Adrenal gland (tissue), 9 donors: ENCODE measurements at regions not wholly inside any gene's neighbourhood (a gene's known extent, or its start where the extent isn't known, plus 50 kb on each side); places are given as distances from the start of the nearest gene placed in this dataset.

ENCODE experiments used
- DNase-seq, 7 donors: peaks; one replicate each; pipeline ENCODE4 v3.0.0-alpha.2; 2019 to 2020
- H3K27ac ChIP-seq, 5 donors: fragments of 200-600 bp; sonication (generic) in 4 of 5; 1 replicate in 3 of 5; 2 replicates in 2 of 5; pipeline versions ENCODE4 v1.5.1 to v1.8.0; 2016 to 2020; ENCODE audit warnings: mild to moderate bottlenecking in 1 of 5
- H3K27me3 ChIP-seq: fragments of 200-600 bp; 2 replicates; pipeline ENCODE4 v1.8.0; 2021
- H3K36me3 ChIP-seq, 2 donors: fragments of 200-600 bp; replicated peaks in 1 of 2; 1 replicate in 1 of 2; 2 replicates in 1 of 2; pipeline versions ENCODE4 v1.5.1 to v1.8.0; 2018 to 2022
- H3K4me1 ChIP-seq, 2 donors: fragments of 200-600 bp; replicated peaks in 1 of 2; 1 replicate in 1 of 2; 2 replicates in 1 of 2; pipeline versions ENCODE4 v1.5.1 to v1.8.0; 2018 to 2021
- H3K4me3 ChIP-seq, 4 donors: fragments of 200-600 bp; sonication (generic) in 3 of 4; one replicate each; pipeline ENCODE4 v1.5.1; 2016 to 2018
- H3K9me3 ChIP-seq, 3 donors: fragments of 200-600 bp; sonication (generic) in 1 of 3; replicated peaks in 1 of 3; 1 replicate in 2 of 3; 2 replicates in 1 of 3; pipeline versions ENCODE4 v1.5.1 to v1.8.0; 2016 to 2021
- POLR2A ChIP-seq, 2 donors: fragments of 450-650 bp; IDR thresholded peaks; one replicate each; pipeline ENCODE4 v1.6.1; 2017; ENCODE audit warnings: antibody characterized with exemption in 2 of 2, mild to moderate bottlenecking in 2 of 2, moderate library complexity in 1 of 2
- WGBS, 4 donors: extraction: QIAGEN DNeasy Blood & Tissue Kit in 2 of 4; methylation state at CpG; one replicate each; pipeline versions ENCODE4 v1.1.5 to v1.1.7; 2013 to 2017; 5-methylcytosine and 5-hydroxymethylcytosine counted together
- intact Hi-C, 2 donors: fragments of 100-400 bp; cut with DNase I; formaldehyde crosslinking; loops; one replicate each; pipeline versions ENCODE4 v1.14.1 to v1.15.0; 2022 to 2023
- TF ChIP-seq, protein P1 (sequence below), 6 experiments: fragments of 450-650 bp in 4 of 6; fragments of 200-600 bp in 2 of 6; sonication (generic) in 1 of 6; IDR thresholded peaks; 1 replicate in 5 of 6; 2 replicates in 1 of 6; pipeline versions ENCODE4 v1.5.1 to v1.8.0; 2016 to 2021; ENCODE audit warnings: antibody characterized with exemption in 6 of 6, mild to moderate bottlenecking in 2 of 6, moderate library complexity in 1 of 6
- donor health status: healthy with polysubstance abuse.
- donor health status: Bipolar disorder and iron deficiency.
- donor health status: DM: yes; HTN: yes; CAD: no.
- donor health status: DM: no; HTN: no; CAD: no.
- donor health status: DM: no; HTN: no; CAD: no.

DNA sequence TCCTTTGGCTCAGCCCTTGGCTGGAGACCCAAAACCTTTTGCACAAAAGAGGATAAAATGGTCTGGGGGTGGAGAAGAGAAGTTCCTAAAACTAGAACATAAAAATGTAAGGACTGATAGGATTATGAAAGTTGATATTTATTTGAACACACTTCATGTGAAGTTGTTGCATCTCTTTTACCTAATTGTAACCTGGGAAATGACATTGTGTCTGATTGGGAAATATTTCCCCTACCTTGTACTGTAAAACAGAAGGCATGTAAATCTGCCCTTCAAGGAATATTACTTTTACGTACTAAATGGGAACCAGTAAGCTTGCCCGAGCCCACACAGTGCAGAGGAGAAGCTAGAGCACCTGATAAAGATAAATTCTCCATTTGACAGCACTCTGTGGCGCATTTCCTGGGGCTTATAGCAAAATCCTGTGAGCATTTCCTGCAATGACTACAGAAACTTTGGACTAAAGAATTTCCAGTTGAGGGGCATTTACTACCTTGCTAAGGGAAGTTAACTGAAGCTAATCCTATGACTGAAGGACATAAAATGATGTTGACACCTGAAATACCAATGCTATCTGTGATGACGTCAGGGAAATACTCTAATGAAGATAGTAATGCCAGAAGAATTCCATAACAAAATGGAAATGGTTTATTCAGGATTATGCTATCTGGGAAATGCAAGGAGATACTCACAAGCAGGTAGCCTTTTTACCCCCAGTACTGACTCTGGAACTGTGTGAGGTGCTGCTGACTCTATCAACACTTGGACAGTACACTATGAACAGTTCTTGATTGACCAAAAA lies 78.3 kb upstream of the LIFR start:
- DNase-seq, result no peak
- H3K4me1 ChIP-seq, result no peaks in the 10 kb centered on the region
- no peaks in the 10 kb centered on the region for H3K27me3 ChIP-seq
- WGBS, 4 donors, result 50 to 61% (median 59%) methylated on average over 4 of the region's 4 CpGs
- intact Hi-C loops, result no loop called here
- peaks cover 0 to 8% (median 0%) of the 10 kb centered on the region in 3 donors for H3K9me3 ChIP-seq
- no peaks in the 10 kb centered on the region for H3K36me3 ChIP-seq
- TF ChIP-seq POLR2A (IDR thresholded peaks at IDR 0.05), result no peak
- TF ChIP-seq, protein P1, sequence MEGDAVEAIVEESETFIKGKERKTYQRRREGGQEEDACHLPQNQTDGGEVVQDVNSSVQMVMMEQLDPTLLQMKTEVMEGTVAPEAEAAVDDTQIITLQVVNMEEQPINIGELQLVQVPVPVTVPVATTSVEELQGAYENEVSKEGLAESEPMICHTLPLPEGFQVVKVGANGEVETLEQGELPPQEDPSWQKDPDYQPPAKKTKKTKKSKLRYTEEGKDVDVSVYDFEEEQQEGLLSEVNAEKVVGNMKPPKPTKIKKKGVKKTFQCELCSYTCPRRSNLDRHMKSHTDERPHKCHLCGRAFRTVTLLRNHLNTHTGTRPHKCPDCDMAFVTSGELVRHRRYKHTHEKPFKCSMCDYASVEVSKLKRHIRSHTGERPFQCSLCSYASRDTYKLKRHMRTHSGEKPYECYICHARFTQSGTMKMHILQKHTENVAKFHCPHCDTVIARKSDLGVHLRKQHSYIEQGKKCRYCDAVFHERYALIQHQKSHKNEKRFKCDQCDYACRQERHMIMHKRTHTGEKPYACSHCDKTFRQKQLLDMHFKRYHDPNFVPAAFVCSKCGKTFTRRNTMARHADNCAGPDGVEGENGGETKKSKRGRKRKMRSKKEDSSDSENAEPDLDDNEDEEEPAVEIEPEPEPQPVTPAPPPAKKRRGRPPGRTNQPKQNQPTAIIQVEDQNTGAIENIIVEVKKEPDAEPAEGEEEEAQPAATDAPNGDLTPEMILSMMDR (IDR thresholded peaks at IDR 0.05), result no peak
- no peak overlapping the region for H3K4me3 ChIP-seq
- no peak overlapping the region for H3K27ac ChIP-seq

DNA sequence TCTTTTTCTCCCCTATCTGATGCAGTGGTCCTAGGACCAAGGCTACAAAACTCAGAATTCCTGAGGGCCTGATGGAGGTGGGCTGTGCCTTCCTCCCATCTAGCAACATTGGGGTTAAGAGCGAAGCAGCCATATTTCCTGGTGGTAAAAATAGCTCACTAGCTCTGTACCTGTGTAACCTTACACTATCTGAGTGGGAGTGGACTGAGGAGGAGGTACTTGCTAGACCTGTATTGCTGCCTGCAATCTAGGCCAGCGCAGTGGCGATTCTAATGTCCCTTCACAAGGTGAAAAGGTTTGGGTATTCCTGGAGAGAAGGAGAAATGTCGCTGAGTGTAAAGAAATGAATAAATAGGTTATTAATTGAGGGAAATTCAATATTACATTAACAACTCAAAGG lies 80.2 kb upstream of the LIFR start:
- no peak overlapping the region for H3K4me3 ChIP-seq
- WGBS, 4 donors, result 92 to 96% (median 95%) methylated on average over 4 of the region's 4 CpGs
- no peaks in the 10 kb centered on the region for H3K27me3 ChIP-seq
- H3K4me1 ChIP-seq, result no peaks in the 10 kb centered on the region
- intact Hi-C loops, result no loop called here
- no peaks in the 10 kb centered on the region for H3K36me3 ChIP-seq
- DNase-seq, result no peak
- no peak overlapping the region for H3K27ac ChIP-seq
- H3K9me3 ChIP-seq, result peaks cover 0 to 8% (median 0%) of the 10 kb centered on the region in 3 donors
- no peak for TF ChIP-seq POLR2A (IDR thresholded peaks at IDR 0.05)
- TF ChIP-seq, protein P1 (IDR thresholded peaks at IDR 0.05), result no peak

DNA sequence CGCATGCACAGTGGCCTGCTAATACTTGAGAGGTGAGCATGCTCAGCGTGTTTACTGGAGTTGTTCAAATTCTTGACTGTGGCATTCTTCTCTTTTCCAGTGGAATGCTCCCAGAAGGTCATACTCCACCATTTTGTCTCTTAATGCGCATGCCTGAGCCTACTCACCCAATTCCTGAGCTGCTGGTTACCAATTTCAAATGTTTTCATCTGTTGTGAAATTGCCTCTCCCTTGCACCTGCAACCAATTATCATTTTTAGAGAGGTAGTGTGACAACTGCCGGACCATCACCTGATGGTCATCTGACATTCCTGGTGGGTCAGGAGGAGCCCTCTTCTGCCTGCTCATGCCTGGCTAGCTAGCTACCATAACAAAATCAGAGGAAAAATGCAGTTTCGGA lies 82.2 kb upstream of the LIFR start:
- no peak for TF ChIP-seq POLR2A (IDR thresholded peaks at IDR 0.05)
- TF ChIP-seq, protein P1 (IDR thresholded peaks at IDR 0.05), result no peak
- WGBS, 4 donors, result 93 to 94% (median 93%) methylated on average over 5 of the region's 5 CpGs
- H3K9me3 ChIP-seq, result no peaks in the 10 kb centered on the region
- no peaks in the 10 kb centered on the region for H3K36me3 ChIP-seq
- no peak overlapping the region for H3K27ac ChIP-seq
- no peaks in the 10 kb centered on the region for H3K4me1 ChIP-seq
- H3K27me3 ChIP-seq, result no peaks in the 10 kb centered on the region
- intact Hi-C loops, result no loop called here
- DNase-seq, result no peak
- H3K4me3 ChIP-seq, result no peak overlapping the region

DNA sequence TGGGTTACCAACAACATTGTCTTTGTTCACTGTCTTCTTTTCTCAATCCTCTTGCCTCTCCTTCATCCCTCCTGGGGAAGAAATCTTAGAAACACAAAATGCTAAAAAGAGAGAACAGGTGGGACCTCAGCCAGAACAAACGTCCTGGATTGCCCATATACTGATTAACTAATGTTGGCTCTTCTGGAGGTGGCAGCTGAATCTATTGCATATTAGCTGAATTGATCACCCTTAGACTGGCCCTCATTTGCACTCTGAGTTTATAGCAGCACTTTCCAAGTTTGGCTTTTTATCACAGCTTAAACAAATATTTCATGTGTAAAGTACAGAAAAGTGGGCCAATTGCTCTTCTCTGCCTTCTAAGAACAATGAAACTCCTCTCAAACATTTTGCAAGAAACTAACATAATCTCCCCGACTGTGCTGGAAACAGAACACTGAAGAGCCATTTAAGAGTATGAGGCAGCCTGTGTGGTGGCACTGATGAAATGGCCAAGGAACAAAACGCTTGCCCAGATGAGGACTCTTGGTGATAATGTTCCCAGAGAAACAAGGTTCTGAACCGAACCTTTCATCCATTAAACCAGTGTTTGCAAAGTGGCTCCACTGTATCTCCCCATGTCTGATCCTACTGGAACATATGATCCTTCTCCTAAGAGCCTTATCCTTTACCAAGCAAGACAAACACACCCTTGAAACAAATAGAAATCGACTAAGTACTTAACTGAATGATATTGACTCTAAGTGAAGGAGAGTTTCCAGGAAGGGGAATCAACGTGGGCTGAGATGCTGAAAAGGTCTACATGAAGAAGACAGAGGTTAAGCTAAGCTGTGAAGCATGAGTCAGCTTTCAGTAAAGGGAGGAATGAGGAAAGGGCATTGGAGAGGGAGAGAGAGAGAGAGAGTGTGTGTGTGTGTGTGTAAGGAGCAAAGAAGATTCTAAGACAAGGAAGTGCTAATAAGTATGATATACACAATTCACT lies 83.2 kb upstream of the LIFR start:
- no peak overlapping the region for H3K27ac ChIP-seq
- H3K4me1 ChIP-seq, result no peaks in the 10 kb centered on the region
- intact Hi-C loops, result no loop called here
- no peak overlapping the region for H3K4me3 ChIP-seq
- 45 to 63% (median 55%) methylated on average over 6 of the region's 6 CpGs for WGBS, 4 donors
- TF ChIP-seq, protein P1 (IDR thresholded peaks at IDR 0.05), result no peak
- no peak for TF ChIP-seq POLR2A (IDR thresholded peaks at IDR 0.05)
- DNase-seq, result no peak
- no peaks in the 10 kb centered on the region for H3K9me3 ChIP-seq
- H3K27me3 ChIP-seq, result no peaks in the 10 kb centered on the region
- no peaks in the 10 kb centered on the region for H3K36me3 ChIP-seq
